ENCODE measurements at regions not wholly inside any gene's neighbourhood (a gene's known extent, or its start where the extent isn't known, plus 50 kb on each side); places are given as distances from the start of the nearest gene placed in this dataset.

- TF ChIP-seq CTCF (IDR thresholded peaks at IDR 0.05): no peak
- TF ChIP-seq POLR2A (IDR thresholded peaks at IDR 0.05): no peak
These were observed 805.6 kb upstream of the KLHL29 start for GRCh38 chr2:22579341-22579740.

Data from heart left ventricle (tissue), 13 donors.